Neural progenitor cell (in vitro differentiated cells): ENCODE measurements at regions not wholly inside any gene's neighbourhood (a gene's known extent, or its start where the extent isn't known, plus 50 kb on each side); places are given as distances from the start of the nearest gene placed in this dataset.

Experiments
- DNase-seq: peaks from one replicate; pipeline ENCODE4 v3.0.0-alpha.2; 2016; ENCODE audit warnings: low spot score
- H2AFZ ChIP-seq: fragments of 200-600 bp; sonication (generic); replicated peaks from 2 replicates; pipeline ENCODE4 v1.6.1; 2016; ENCODE audit warnings: antibody characterized with exemption
- H3F3A ChIP-seq: fragments of 200-600 bp; sonication (generic); 2 replicates; pipeline ENCODE4 v1.6.1; 2016; ENCODE audit warnings: antibody characterized with exemption, low read depth
- H3K27ac ChIP-seq: fragments of 200-600 bp; sonication (generic); 2 replicates; pipeline ENCODE4 v1.5.1; 2016; ENCODE audit warnings: mild to moderate bottlenecking
- H3K27me3 ChIP-seq: fragments of 200-600 bp; sonication (generic); 2 replicates; pipeline ENCODE4 v1.6.1; 2016; ENCODE audit warnings: mild to moderate bottlenecking, moderate library complexity
- H3K36me3 ChIP-seq: fragments of 200-600 bp; sonication (generic); 2 replicates; pipeline ENCODE4 v1.5.1; 2016
- H3K4me1 ChIP-seq: fragments of 200-600 bp; sonication (generic); 2 replicates; pipeline ENCODE4 v1.6.1; 2016; ENCODE audit warnings: mixed run types
- H3K4me2 ChIP-seq: fragments of 200-600 bp; sonication (generic); 2 replicates; pipeline ENCODE4 v1.6.1; 2016
- H3K4me3 ChIP-seq: fragments of 200-600 bp; sonication (generic); 2 replicates; pipeline ENCODE4 v1.5.1; 2016
- H3K79me2 ChIP-seq: fragments of 200-600 bp; sonication (generic); 2 replicates; pipeline ENCODE4 v1.6.1; 2016; ENCODE audit warnings: low read depth
- H3K9ac ChIP-seq: fragments of 200-600 bp; sonication (generic); 2 replicates; pipeline ENCODE4 v1.6.1; 2016
- H3K9me3 ChIP-seq: fragments of 200-600 bp; sonication (generic); 2 replicates; pipeline ENCODE4 v1.5.1; 2016; ENCODE audit warnings: low read depth
- H4K20me1 ChIP-seq: fragments of 200-600 bp; sonication (generic); 2 replicates; pipeline ENCODE4 v1.6.1; 2016; ENCODE audit warnings: low read depth
- H3K27ac Mint-ChIP-seq: 3 replicates; pipeline ENCODE4 v1.8.0; 2021; ENCODE audit warnings: mixed read lengths
- H3K27me3 Mint-ChIP-seq: 2 replicates; pipeline ENCODE4 v1.8.0; 2022; ENCODE audit warnings: low read depth, mild to moderate bottlenecking, inconsistent platforms, moderate library complexity, mixed read lengths; ENCODE audit not compliant: insufficient read depth
- H3K36me3 Mint-ChIP-seq: 3 replicates; pipeline ENCODE4 v1.8.0; 2021; ENCODE audit warnings: mixed read lengths
- H3K4me1 Mint-ChIP-seq: 3 replicates; pipeline ENCODE4 v1.8.0; 2021; ENCODE audit warnings: mixed read lengths
- H3K4me3 Mint-ChIP-seq: 3 replicates; pipeline ENCODE4 v1.8.0; 2021; ENCODE audit warnings: mild to moderate bottlenecking, moderate library complexity, mixed read lengths
- H3K9me3 Mint-ChIP-seq: 3 replicates; pipeline ENCODE4 v1.8.0; 2020; ENCODE audit warnings: mixed read lengths
- EZH2 ChIP-seq: fragments of 200-600 bp; sonication (generic); IDR thresholded peaks from 2 replicates; pipeline ENCODE4 v1.6.1; 2017; ENCODE audit warnings: antibody characterized with exemption, mild to moderate bottlenecking, moderate library complexity
- EZH2phosphoT487 ChIP-seq: fragments of 200-600 bp; sonication (generic); IDR thresholded peaks from 2 replicates; pipeline ENCODE4 v1.6.1; 2017; ENCODE audit warnings: antibody characterized with exemption
- TF ChIP-seq, protein P1 (sequence below): fragments of 200-600 bp; sonication (generic); IDR thresholded peaks from 2 replicates; pipeline ENCODE4 v1.5.1; 2017; ENCODE audit warnings: antibody characterized with exemption, mild to moderate bottlenecking

DNA sequence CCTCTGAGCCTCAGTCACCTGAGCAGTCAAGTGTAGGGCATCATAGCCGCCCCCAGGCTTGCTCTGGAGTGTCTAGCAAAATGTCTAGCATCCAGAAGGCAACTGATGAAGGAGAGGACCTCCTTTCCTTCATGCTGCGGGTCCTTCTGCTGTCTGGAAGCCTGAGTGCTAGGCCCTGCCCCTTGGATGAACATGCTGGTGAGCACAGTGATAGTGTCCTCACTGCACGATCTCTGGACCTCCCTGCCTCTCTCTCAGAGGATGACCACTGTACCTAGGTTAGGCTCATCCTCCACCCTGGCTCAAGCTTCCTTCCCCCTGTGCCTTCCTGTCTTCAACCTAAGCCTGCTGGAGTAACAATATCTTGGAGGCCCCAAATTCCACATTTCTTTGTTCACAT is 128.6 kb downstream of the TENT5C start:
- Histone ChIP-seq H3K27me3 (no peaks in the 10 kb centered on the region), H3K79me2 (no peaks in the 10 kb centered on the region), H3K9ac (no peak overlapping the region), H4K20me1 (no peaks in the 10 kb centered on the region), H3K9me3 (no peaks in the 10 kb centered on the region), H3F3A (no peaks in the 10 kb centered on the region), H3K4me1 (peaks cover 6% of the 10 kb centered on the region), H3K4me3 (no peak overlapping the region), H3K27ac (no peak overlapping the region), H2AFZ (peak overlapping the region; percentile 2), H3K36me3 (no peaks in the 10 kb centered on the region), H3K4me2 (no peak overlapping the region)
- Mint-ChIP-seq H3K9me3 (no peaks in the 10 kb centered on the region), H3K4me3 (no peak overlapping the region), H3K36me3 (no peaks in the 10 kb centered on the region), H3K4me1 (peaks cover 3% of the 10 kb centered on the region), H3K27me3 (peaks cover 2% of the 10 kb centered on the region), H3K27ac (no peak overlapping the region)
- TF ChIP-seq EZH2 (no peak), EZH2phosphoT487 (no peak)
- TF ChIP-seq, protein P1, sequence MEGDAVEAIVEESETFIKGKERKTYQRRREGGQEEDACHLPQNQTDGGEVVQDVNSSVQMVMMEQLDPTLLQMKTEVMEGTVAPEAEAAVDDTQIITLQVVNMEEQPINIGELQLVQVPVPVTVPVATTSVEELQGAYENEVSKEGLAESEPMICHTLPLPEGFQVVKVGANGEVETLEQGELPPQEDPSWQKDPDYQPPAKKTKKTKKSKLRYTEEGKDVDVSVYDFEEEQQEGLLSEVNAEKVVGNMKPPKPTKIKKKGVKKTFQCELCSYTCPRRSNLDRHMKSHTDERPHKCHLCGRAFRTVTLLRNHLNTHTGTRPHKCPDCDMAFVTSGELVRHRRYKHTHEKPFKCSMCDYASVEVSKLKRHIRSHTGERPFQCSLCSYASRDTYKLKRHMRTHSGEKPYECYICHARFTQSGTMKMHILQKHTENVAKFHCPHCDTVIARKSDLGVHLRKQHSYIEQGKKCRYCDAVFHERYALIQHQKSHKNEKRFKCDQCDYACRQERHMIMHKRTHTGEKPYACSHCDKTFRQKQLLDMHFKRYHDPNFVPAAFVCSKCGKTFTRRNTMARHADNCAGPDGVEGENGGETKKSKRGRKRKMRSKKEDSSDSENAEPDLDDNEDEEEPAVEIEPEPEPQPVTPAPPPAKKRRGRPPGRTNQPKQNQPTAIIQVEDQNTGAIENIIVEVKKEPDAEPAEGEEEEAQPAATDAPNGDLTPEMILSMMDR: no peak
- no peak for DNase-seq

DNA sequence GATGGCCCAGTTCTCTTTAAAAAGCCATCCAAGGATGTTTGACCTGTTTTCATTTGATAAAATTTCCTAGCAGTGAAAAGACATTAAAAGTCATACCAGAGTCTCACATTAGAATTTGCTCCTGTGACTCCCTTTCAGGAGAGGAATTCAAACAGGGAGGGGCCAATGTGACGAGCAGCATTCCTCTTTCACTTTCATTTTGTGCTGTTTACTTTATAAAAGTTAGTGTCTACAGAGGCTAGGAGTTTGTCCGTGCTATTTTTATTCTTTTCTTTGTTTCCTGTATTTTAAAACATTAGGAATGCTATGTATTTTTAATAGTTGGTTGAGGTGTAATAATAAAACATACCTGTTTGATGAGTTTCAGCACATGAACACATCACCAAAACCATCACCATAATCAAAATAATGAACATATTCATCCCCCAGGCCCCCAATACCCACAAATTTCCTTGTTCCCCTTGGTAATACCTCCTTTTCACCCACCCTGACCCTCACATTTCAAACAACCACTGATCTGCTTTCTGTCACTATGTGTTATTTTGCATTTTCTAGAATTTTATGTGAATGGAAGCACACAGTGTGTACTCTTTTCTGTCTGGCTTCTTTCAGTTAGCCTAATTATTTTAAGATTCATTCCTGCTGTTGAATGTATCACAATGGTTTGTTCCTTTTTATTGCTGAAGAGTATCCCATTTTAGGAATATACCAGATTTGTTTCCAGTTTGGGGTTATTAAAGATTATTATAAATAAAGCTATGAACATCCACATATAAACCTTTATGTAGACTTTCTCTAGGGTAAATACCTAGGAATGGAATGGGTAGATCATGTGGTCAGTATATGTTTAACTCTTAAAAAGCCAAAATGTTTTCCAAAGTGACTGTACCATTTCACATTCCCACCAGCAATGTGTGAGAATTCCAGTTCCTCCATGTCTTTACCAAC is 129.5 kb downstream of the TENT5C start:
- Histone ChIP-seq H3K27me3 (no peaks in the 10 kb centered on the region), H3K4me2 (no peak overlapping the region), H2AFZ (peak overlapping the region; percentile 2), H3K9ac (no peak overlapping the region), H3K4me3 (no peak overlapping the region), H3K79me2 (no peaks in the 10 kb centered on the region), H3K27ac (no peak overlapping the region), H4K20me1 (no peaks in the 10 kb centered on the region), H3F3A (no peaks in the 10 kb centered on the region), H3K4me1 (peaks cover 6% of the 10 kb centered on the region), H3K36me3 (no peaks in the 10 kb centered on the region), H3K9me3 (no peaks in the 10 kb centered on the region)
- Mint-ChIP-seq H3K4me1 (peaks cover 3% of the 10 kb centered on the region), H3K9me3 (no peaks in the 10 kb centered on the region), H3K36me3 (no peaks in the 10 kb centered on the region), H3K4me3 (no peak overlapping the region), H3K27ac (peak overlapping the region; percentile 47), H3K27me3 (no peaks in the 10 kb centered on the region)
- DNase-seq: peak; percentile 21
- TF ChIP-seq, protein P1: no peak
- TF ChIP-seq EZH2 (no peak), EZH2phosphoT487 (no peak)

DNA sequence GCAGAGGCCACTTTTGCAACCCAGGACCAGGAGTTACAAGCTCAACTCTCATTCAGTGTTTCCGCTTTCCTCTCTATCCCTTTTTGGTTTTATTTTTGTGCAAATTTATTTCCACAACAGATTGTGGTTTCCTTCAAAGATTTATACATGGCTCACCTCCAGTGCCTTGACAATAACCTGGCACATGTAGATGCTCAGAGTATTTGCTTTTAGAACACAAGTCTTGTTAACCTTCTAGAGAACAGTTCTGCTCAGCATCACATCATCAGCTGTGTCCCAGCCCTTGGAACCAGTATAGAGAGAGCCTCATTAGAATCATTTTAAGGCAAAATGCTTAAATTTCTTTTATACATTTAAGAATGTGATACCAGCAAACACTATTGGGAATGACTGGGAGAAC is 133.7 kb downstream of the TENT5C start:
- no peaks in the 10 kb centered on the region for H3K36me3 ChIP-seq
- H3K4me3 Mint-ChIP-seq: no peak overlapping the region
- H3K27ac Mint-ChIP-seq: no peak overlapping the region
- no peak overlapping the region for H3K9ac ChIP-seq
- DNase-seq: no peak
- H3K4me3 ChIP-seq: no peak overlapping the region
- no peaks in the 10 kb centered on the region for H3K9me3 ChIP-seq
- no peaks in the 10 kb centered on the region for H3K9me3 Mint-ChIP-seq
- no peaks in the 10 kb centered on the region for H3K27me3 Mint-ChIP-seq
- TF ChIP-seq, protein P1: no peak
- TF ChIP-seq EZH2 (no peak), EZH2phosphoT487 (no peak)
- no peak overlapping the region for H3K4me2 ChIP-seq
- peaks cover 2% of the 10 kb centered on the region for H3K4me1 Mint-ChIP-seq
- H3K4me1 ChIP-seq: peaks cover 6% of the 10 kb centered on the region
- H2AFZ ChIP-seq: no peak overlapping the region
- no peaks in the 10 kb centered on the region for H3K36me3 Mint-ChIP-seq
- no peaks in the 10 kb centered on the region for H3K27me3 ChIP-seq
- no peaks in the 10 kb centered on the region for H3F3A ChIP-seq
- H3K79me2 ChIP-seq: no peaks in the 10 kb centered on the region
- no peaks in the 10 kb centered on the region for H4K20me1 ChIP-seq
- H3K27ac ChIP-seq: no peak overlapping the region
